ENCODE measurements at regions not wholly inside any gene's neighbourhood (a gene's known extent, or its start where the extent isn't known, plus 50 kb on each side); places are given as distances from the start of the nearest gene placed in this dataset.
A peak's percentile ranks its signal among the peaks of the same experiment; 100 is the strongest.

- DNase-seq: no peak
Measured at GRCh38 chr13:107851670-107852069, 363.7 kb downstream of the LIG4 start.

- DNase-seq: peak; percentile 73
Measured at GRCh38 chr13:107847406-107847805, 367.9 kb downstream of the LIG4 start.

DNA sequence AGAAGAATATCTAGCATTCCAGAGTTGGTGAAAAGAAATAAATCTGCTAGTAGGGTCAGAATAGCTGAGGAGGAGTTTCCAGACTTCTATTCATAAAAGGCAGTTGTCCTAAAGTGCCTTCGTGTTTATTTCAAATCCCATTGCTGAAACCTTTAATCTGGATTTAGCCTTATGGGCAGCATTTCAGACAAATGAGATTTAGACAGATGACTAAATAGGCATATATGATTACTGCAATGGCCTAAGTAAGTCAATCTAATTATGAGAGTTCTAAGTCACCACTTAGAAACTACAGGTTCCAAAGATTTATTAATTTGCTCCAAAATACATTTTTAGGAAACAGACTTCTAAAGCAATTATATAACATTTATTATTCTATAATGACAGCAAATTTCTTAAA lies 368.7 kb downstream of the LIG4 start:
- DNase-seq: no peak

- DNase-seq: no peak
Measured at GRCh38 chr13:107845911-107846310, 369.4 kb downstream of the LIG4 start.

DNA sequence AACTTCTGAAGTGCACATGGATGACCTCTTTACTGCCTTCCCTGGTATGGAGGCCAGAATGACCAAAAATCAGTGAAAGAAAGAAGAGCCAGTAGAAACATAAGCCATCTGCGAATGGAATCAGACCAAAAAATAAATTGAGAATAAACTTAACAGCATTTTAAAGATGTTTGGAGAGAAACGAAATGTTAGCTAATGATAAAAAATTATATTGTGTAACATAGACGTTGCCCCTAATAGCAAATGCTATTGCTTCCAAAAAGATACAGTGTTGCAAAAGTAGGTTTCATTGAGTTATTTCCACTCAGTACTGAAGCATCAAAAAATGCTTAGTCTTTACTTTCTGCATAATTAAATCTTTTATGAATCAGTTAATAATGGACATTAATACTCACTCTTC lies 371.7 kb downstream of the LIG4 start:
- no peak for DNase-seq

DNA sequence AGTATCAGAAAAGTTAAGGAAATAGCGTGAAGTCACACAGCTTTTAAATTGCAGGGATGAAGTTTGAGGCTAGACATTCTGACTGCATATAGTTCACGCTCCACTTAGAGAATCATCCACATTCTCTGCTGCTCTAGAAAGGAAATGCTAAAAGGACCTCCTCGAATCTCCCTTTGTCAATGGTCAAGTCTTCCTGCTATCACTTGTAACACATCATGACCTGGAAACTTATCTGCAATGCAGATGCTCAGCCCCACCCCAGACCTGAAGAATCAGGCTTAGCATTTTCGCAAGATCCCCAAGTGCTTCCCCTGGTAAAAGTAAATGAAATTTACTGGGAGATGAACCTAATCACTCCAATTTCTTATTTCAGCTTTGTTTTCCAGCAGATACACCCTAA lies 372.1 kb downstream of the LIG4 start:
- no peak for DNase-seq

DNA sequence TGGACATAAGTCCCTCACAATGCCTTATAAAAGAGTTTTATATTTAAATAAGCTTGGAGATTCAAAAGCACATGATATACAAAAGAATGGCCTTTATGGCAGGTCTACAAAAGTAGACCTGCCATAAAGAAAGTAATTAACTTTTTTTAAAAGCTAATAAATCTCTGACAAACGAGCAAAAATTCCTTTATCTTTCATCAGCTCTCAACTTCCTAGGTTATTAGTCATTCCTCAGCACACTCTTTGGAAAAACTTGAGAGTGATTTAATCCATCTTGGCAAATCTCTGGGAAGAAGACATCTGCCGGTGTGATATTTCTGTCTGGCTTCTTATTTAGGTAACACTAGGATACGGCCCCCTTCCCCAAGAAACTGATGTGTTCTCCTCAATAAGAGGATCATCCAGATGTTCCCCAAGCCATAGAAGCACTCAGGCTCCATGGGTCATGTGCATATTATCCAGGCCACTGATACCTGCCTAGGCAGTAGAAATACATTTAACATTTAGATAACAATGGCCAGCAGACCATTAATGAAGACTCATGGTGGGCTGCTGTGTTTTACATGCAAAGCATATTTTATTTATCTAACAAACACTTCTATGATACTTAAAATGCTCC lies 372.7 kb downstream of the LIG4 start:
- DNase-seq: peak; percentile 5

DNA sequence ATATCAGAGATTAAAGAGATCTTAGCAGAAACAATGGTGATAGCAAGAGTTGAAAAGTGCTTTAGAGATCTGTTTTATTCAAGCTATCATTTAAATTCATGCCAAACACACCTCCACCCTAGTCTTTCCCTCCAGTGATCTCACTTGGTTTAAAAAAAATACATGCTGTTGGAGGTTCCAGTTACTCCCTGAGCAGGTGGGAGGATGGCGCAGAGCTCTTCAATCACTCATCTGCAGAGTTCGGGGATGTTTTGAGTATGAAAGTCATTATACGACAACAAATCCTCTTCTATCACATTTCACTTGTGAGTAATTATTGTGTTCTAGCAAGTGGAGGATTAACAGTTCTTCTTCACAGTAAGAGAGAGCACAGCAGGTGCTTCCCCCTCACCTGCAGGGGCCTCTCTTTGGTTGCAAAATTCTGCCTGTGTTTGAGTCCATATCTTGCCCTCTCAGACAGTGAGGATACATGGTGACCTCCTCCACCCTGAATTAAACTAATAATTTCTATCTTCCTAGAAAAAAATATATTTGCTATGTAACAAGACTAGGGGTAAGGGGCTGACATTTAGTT lies 376.7 kb downstream of the LIG4 start:
- peak; percentile 89 for DNase-seq

- no peak for DNase-seq
Measured at GRCh38 chr13:107836685-107837084, 378.7 kb downstream of the LIG4 start.

DNA sequence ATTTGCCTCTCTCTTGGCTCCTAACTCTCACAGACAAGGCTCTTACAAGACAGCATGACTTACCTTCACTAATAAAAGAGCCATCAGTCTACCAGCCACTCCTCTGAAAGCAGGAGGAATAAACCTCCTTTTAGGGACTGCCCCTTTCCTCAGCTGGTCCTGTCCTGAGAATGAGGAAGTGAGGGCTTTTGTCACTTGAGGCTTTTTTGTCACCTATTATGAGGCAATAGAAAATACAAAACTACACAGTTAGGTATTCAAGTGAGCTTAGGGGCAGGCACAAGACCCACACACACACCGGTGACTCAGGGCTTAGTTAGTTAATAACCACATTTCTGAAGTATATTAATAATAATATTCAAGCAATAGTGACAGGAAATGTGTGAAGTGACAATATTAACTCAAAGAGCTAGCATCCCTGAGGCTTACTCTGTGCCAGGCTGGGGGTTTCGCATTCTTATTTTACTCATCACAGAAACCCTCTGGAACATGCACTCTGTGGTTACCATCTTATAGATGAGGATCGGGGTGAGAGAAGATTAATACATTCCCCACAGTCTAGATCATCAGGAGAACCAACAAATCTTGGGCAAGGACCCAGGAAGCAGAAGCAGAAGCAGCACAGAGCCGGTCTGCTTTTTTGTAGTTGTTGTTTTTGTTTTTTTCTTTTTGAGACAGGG lies 379.9 kb downstream of the LIG4 start:
- no peak for DNase-seq

DNA sequence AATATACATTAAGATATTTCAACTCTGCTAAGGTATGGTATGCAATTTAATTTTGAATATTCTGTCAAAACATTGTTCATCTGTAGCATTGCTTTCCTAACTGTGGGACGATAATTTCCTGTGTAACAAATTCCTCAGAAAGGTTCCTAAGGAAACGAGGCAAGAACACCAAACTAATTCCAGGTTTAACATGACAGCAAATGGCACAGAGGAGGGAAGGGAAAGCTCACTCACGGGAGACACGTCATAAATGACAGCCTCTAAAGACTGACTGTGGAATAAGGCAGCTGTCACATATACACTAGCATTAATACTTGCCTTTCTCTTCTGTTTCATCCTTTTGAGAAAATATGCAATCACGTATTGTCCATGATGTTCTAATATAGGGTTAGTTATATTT lies 380.6 kb downstream of the LIG4 start:
- no peak for DNase-seq

- no peak for DNase-seq
Measured at GRCh38 chr13:107834281-107834680, 381.1 kb downstream of the LIG4 start.

DNA sequence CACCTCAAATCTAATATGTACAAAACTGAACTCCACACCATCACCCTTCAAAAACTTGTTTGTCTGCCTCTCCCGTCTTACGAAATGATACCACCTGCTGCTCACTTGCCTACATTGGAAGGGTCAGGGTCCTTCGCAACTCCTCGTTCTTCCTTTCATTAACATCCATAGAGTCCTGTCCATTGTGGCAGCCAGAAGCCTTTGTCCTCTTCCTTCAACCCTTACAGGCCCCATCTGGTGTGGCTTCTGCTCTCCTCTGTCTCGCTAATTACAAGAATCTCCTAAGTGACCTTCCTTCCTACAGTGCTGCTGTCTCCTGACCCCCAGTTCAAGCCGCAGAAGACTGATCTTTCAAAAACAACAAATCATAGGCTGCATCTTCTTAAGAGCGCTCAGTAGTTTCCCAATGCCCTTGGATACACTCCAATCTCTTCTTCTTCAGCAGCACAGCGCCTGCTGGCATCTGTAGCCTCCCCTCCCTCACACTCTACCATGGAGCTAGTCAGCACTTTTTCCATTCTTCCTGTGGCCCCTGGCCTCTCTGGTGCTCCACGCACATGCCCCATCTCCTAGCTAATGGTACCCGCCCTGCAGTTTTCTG lies 382.7 kb downstream of the LIG4 start:
- no peak for DNase-seq

- no peak for DNase-seq
Measured at GRCh38 chr13:107830804-107831203, 384.5 kb downstream of the LIG4 start.

DNA sequence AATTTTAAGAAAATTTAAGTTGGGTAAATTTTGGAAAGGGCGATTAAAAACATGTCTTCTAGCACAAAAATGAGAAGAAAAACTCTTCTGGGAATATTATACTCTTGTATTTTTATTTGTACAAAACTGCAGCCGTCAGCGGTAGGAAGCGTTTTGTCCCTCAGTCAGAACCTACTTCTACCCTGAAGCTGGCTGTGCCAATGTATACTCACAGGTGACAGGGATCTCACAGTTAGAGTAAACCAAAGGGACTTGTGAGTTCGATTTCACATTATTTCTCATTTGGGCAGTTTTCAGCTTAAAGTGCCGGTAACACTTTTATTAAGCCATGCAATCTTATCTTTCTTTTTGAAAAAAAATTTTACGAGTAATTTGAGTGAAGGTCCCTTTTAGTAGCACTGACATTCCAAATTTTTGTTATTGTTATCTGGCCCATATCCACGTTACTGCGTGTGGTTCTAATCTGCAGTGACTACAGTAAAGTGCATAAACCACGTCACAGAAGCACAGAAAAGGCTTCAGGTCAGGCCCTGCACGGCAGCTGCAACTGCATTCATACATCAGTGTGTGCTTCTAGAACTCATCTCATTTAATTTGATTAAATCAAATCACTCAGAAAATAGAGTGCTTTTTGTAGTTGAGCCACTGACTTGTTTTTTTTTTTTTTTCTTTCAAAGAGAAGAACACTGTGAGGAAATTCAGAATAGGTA lies 387.3 kb downstream of the LIG4 start:
- DNase-seq: no peak

DNA sequence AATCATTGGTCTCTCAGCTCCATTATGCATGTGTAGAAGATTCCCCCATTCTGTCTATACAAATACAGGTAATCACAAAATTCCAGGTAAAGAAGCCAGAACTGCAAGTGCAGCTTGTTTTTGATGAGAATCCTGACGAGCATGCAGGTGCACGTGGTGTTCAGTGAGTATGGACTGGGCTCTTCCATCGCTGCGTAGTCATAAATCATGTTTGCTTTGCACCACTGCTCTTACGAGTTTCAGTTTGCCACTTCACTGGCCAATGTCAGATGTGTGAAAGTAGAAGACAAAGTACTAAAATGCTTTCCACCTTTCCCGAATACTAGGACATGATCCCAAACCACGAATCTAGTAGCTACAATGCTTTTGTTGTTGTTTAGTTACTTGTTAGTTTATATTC lies 390.7 kb downstream of the LIG4 start:
- no peak for DNase-seq

DNA sequence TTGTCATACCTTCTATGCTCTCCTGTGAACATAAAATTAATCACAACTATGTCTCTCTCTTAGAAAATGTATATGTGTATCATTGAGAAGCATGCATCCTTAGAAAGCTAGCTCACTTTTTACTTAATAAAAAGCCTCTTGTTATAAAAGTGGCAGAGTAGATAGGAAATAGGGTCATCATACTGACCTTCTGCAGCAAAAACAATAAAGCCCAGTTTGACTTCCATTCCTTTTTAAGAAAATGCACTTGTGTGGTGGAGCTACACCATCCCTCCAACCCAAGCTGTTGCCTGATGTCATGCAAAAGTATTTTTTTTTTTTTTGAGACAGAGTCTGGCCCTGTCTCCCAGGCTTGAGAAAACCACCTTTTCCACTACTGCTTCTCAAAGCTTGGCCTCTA lies 393.3 kb downstream of the LIG4 start:
- no peak for DNase-seq

- no peak for DNase-seq
Measured at GRCh38 chr13:107821492-107821891, 393.8 kb downstream of the LIG4 start.

- DNase-seq: no peak
Measured at GRCh38 chr13:107819071-107819470, 396.3 kb downstream of the LIG4 start.

GRCh38 chr13:107817647-107818287 lies 397.6 kb downstream of the LIG4 start:
- DNase-seq: no peak

GRCh38 chr13:107812014-107812412 lies 403.3 kb downstream of the LIG4 start:
- DNase-seq: no peak

- peak; percentile 50 for DNase-seq
Measured at GRCh38 chr13:107811233-107812013, 403.9 kb downstream of the LIG4 start.
